WTC11 (cell line): ENCODE measurements at regions not wholly inside any gene's neighbourhood (a gene's known extent, or its start where the extent isn't known, plus 50 kb on each side); places are given as distances from the start of the nearest gene placed in this dataset.
"Not testable (repeated sequence)": the region's sequence is repeated elsewhere in the genome, so short reads cannot be mapped to it uniquely, and the experiment has no call there.

Experiments used
- ATAC-seq: fragments of 200-7000 bp; cut with Tn5 transposase; 2 replicates; pipeline ENCODE4 v1.10.0; 2021; ENCODE audit warnings: mild to moderate bottlenecking, moderate library complexity
- CTCF ChIA-PET: fragments of 300-600 bp; sonication (Branson Sonifier 250); formaldehyde crosslinking; loops from one replicate; lab custom pipeline; 2021; ENCODE audit warnings: antibody characterized with exemption; lab: Charles Lee
- POLR2A ChIA-PET: fragments of 350-600 bp; sonication (Branson Sonifier 250); formaldehyde crosslinking; loops from one replicate; lab custom pipeline; 2021; ENCODE audit warnings: antibody characterized with exemption; lab: Charles Lee
- DNase-seq: peaks from one replicate; pipeline ENCODE4 v3.0.0; 2021; ENCODE audit warnings: low spot score
- H3K27ac Mint-ChIP-seq: 2 replicates; pipeline ENCODE4 v1.8.0; 2021; ENCODE audit warnings: mixed read lengths
- H3K27me3 Mint-ChIP-seq: 2 replicates; pipeline ENCODE4 v1.8.0; 2021; ENCODE audit warnings: low read depth, mild to moderate bottlenecking, moderate library complexity, mixed read lengths
- H3K36me3 Mint-ChIP-seq: 2 replicates; pipeline ENCODE4 v1.8.0; 2021; ENCODE audit warnings: mixed read lengths
- H3K4me1 Mint-ChIP-seq: 2 replicates; pipeline ENCODE4 v1.8.0; 2022; ENCODE audit warnings: mixed read lengths
- H3K4me3 Mint-ChIP-seq: 2 replicates; pipeline ENCODE4 v1.8.0; 2021; ENCODE audit warnings: mild to moderate bottlenecking, moderate library complexity, mixed read lengths
- H3K9me3 Mint-ChIP-seq: 2 replicates; pipeline ENCODE4 v1.8.0; 2021; ENCODE audit warnings: mixed read lengths
- SOX15 ChIP-seq: fragments of 250-450 bp; sonication (Bioruptor Pico); IDR thresholded peaks from 2 replicates; pipeline ENCODE4 v1.9.0; 2021; ENCODE audit warnings: mild to moderate bottlenecking
- TEAD1 ChIP-seq: sonication (generic); formaldehyde crosslinking; IDR thresholded peaks from 2 replicates; pipeline ENCODE4 v1.8.0; 2022; ENCODE audit warnings: mild to moderate bottlenecking, missing genetic modification reagents
- TP53 ChIP-seq: sonication (generic); formaldehyde crosslinking; IDR thresholded peaks from 2 replicates; pipeline ENCODE4 v1.8.1; 2023; ENCODE audit warnings: mild to moderate bottlenecking, missing genetic modification reagents
- ZBTB21 ChIP-seq: sonication (generic); formaldehyde crosslinking; IDR thresholded peaks from 2 replicates; pipeline ENCODE4 v1.8.1; 2023; ENCODE audit warnings: mild to moderate bottlenecking, missing genetic modification reagents, borderline replicate concordance
- ZNF138 ChIP-seq: sonication (generic); formaldehyde crosslinking; conservative IDR thresholded peaks from 2 replicates; pipeline ENCODE4 v1.8.1; 2022; ENCODE audit warnings: mild to moderate bottlenecking, moderate library complexity, missing genetic modification reagents
- ZNF263 ChIP-seq: sonication (generic); formaldehyde crosslinking; IDR thresholded peaks from 2 replicates; pipeline ENCODE4 v1.8.1; 2022; ENCODE audit warnings: low read depth, mild to moderate bottlenecking, moderate library complexity, missing genetic modification reagents
- ZNF396 ChIP-seq: fragments of 250-450 bp; sonication (Bioruptor Pico); IDR thresholded peaks from 2 replicates; pipeline ENCODE4 v1.8.0; 2021; ENCODE audit warnings: mild to moderate bottlenecking, moderate library complexity, borderline replicate concordance
- TF ChIP-seq, protein P1 (sequence below): fragments of 250-450 bp; sonication (Bioruptor Pico); IDR thresholded peaks from 2 replicates; pipeline ENCODE4 v2.1.2; 2022; ENCODE audit warnings: mild to moderate bottlenecking, moderate library complexity
- TF ChIP-seq, protein P2 (sequence below): sonication (generic); formaldehyde crosslinking; conservative IDR thresholded peaks from 2 replicates; pipeline ENCODE4 v1.8.1; 2023; ENCODE audit warnings: mild to moderate bottlenecking, low read depth, missing genetic modification reagents, moderate library complexity
- TF ChIP-seq, protein P3 (sequence below): sonication (generic); formaldehyde crosslinking; IDR thresholded peaks from 2 replicates; pipeline ENCODE4 v1.8.0; 2022; ENCODE audit warnings: mild to moderate bottlenecking, missing genetic modification reagents
- TF ChIP-seq, protein P4 (sequence below): fragments of 250-450 bp; sonication (Bioruptor Pico); conservative IDR thresholded peaks from 2 replicates; pipeline ENCODE4 v1.9.0; 2021; ENCODE audit warnings: mild to moderate bottlenecking
- TF ChIP-seq, protein P5 (sequence below): sonication (generic); formaldehyde crosslinking; IDR thresholded peaks from 2 replicates; pipeline ENCODE4 v1.8.1; 2022; ENCODE audit warnings: missing genetic modification reagents, borderline replicate concordance

DNA sequence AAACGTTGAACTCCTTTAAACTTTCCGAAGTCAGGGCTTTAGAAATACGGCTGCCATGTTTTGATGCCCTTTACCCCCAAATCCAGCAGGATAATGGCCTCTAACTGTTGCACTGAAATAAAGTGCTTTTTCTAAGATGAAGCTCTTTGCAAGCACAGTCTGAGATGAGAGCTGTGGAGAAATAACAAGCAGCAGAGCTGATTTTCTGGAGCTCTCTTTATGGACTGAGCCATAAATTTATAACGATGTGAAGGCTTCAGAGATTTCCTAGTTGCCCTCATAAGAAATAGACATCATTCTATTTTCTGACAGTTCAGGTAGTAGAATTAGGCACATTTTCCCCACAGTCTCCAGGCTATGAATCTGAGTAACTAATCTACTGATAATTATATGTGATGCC lies 567.3 kb downstream of the PDHA2 start:
- H3K4me3 Mint-ChIP-seq = no peak overlapping the region
- H3K9me3 Mint-ChIP-seq = peaks cover 8% of the 10 kb centered on the region
- ChIA-PET CTCF (no interaction called here), POLR2A (no interaction called here)
- ATAC-seq = no peak
- no peaks in the 10 kb centered on the region for H3K27me3 Mint-ChIP-seq
- H3K4me1 Mint-ChIP-seq = peaks cover 8% of the 10 kb centered on the region
- no peaks in the 10 kb centered on the region for H3K36me3 Mint-ChIP-seq
- no peak for DNase-seq
- no peak overlapping the region for H3K27ac Mint-ChIP-seq
- TF ChIP-seq, protein P1, sequence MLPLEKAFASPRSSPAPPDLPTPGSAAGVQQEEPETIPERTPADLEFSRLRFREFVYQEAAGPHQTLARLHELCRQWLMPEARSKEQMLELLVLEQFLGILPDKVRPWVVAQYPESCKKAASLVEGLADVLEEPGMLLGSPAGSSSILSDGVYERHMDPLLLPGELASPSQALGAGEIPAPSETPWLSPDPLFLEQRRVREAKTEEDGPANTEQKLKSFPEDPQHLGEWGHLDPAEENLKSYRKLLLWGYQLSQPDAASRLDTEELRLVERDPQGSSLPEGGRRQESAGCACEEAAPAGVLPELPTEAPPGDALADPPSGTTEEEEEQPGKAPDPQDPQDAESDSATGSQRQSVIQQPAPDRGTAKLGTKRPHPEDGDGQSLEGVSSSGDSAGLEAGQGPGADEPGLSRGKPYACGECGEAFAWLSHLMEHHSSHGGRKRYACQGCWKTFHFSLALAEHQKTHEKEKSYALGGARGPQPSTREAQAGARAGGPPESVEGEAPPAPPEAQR = no peak
- TF ChIP-seq, protein P2, sequence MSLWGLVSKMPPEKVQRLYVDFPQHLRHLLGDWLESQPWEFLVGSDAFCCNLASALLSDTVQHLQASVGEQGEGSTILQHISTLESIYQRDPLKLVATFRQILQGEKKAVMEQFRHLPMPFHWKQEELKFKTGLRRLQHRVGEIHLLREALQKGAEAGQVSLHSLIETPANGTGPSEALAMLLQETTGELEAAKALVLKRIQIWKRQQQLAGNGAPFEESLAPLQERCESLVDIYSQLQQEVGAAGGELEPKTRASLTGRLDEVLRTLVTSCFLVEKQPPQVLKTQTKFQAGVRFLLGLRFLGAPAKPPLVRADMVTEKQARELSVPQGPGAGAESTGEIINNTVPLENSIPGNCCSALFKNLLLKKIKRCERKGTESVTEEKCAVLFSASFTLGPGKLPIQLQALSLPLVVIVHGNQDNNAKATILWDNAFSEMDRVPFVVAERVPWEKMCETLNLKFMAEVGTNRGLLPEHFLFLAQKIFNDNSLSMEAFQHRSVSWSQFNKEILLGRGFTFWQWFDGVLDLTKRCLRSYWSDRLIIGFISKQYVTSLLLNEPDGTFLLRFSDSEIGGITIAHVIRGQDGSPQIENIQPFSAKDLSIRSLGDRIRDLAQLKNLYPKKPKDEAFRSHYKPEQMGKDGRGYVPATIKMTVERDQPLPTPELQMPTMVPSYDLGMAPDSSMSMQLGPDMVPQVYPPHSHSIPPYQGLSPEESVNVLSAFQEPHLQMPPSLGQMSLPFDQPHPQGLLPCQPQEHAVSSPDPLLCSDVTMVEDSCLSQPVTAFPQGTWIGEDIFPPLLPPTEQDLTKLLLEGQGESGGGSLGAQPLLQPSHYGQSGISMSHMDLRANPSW (CRISPR knock-in tag) = no peak
- TF ChIP-seq TP53 = no peak
- TF ChIP-seq TEAD1 (CRISPR knock-in tag) = no peak
- TF ChIP-seq SOX15 (CRISPR knock-in tag) = no peak
- TF ChIP-seq, protein P3, sequence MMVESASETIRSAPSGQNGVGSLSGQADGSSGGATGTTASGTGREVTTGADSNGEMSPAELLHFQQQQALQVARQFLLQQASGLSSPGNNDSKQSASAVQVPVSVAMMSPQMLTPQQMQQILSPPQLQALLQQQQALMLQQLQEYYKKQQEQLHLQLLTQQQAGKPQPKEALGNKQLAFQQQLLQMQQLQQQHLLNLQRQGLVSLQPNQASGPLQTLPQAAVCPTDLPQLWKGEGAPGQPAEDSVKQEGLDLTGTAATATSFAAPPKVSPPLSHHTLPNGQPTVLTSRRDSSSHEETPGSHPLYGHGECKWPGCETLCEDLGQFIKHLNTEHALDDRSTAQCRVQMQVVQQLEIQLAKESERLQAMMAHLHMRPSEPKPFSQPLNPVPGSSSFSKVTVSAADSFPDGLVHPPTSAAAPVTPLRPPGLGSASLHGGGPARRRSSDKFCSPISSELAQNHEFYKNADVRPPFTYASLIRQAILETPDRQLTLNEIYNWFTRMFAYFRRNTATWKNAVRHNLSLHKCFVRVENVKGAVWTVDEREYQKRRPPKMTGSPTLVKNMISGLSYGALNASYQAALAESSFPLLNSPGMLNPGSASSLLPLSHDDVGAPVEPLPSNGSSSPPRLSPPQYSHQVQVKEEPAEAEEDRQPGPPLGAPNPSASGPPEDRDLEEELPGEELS = no peak
- TF ChIP-seq, protein P4, sequence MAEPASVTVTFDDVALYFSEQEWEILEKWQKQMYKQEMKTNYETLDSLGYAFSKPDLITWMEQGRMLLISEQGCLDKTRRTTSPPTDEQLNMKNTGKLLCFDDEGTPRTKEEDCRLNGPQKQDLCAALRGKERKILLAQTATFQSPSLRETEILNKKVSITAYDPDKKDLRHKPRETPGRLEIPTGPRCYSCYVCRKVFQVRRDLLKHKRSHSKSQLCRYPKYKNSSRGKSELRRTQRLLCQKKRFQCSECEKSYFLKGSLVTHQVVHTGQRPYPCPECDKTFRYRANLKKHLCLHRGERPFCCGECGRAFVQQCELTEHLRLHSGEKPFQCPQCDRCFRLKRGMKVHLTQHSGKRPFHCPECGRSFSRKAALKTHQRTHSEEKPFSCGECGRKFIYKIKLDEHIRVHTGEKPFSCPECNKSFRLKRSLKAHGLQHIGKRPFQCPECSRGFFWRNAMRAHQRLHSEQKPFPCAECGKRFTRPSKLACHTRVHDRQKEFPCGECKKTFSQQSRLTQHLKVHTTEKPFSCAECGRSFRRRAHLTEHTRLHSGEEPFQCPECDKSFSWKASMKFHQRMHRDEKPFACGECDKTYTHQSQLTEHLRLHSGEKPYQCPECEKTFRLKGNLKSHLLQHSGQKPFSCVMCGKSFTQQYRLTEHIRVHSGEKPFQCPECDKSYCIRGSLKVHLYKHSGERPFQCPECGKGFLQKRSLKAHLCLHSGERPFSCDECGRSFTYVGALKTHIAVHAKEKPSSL (CRISPR knock-in tag) = no peak
- no peak for TF ChIP-seq ZNF263 (CRISPR knock-in tag)
- TF ChIP-seq, protein P5, sequence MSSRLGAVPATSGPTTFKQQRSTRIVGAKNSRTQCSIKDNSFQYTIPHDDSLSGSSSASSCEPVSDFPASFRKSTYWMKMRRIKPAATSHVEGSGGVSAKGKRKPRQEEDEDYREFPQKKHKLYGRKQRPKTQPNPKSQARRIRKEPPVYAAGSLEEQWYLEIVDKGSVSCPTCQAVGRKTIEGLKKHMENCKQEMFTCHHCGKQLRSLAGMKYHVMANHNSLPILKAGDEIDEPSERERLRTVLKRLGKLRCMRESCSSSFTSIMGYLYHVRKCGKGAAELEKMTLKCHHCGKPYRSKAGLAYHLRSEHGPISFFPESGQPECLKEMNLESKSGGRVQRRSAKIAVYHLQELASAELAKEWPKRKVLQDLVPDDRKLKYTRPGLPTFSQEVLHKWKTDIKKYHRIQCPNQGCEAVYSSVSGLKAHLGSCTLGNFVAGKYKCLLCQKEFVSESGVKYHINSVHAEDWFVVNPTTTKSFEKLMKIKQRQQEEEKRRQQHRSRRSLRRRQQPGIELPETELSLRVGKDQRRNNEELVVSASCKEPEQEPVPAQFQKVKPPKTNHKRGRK = no peak
- TF ChIP-seq ZNF396 (CRISPR knock-in tag) = no peak
- no peak for TF ChIP-seq ZBTB21 (CRISPR knock-in tag)

DNA sequence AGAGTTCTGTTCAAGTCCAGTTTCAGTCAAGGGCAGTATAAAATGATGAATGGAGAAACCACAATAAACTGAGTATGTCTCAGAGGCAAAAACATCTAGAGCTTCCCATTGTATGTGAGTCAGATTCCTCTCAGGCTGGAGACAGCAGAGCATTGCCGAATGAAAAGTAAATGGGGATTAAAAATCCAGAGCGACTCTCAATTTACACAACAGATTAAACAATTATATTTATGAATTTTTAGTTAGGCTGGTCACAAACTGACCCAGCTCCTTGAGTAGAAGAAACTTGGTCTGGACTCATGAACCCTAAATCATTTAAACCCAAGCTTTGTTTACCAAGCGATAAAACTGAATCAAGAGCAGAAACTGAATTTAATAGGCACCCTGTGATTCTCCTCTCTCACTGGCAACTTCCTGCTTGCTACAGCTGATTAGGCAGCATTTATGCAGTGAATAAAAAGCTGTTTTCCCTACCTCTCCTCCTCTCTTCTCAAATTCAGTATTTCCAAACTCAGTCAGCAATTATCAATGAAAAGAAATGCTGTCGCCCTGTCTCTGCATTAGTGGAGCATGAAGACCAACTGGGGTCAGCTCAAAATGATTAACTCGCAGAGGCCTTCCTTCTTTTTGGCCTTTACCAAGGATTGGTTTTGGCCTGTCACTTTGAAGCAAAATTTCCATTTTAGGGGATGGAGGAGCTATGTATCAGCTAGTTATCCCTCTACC lies 568.0 kb downstream of the PDHA2 start:
- peaks cover 8% of the 10 kb centered on the region for H3K9me3 Mint-ChIP-seq
- H3K4me1 Mint-ChIP-seq = peaks cover 8% of the 10 kb centered on the region
- H3K27ac Mint-ChIP-seq = no peak overlapping the region
- H3K4me3 Mint-ChIP-seq = no peak overlapping the region
- no peak for ATAC-seq
- no peak for TF ChIP-seq ZNF138 (CRISPR knock-in tag)
- POLR2A ChIA-PET = no interaction called here
- no peaks in the 10 kb centered on the region for H3K36me3 Mint-ChIP-seq
- no peak for DNase-seq
- CTCF ChIA-PET = no interaction called here
- no peaks in the 10 kb centered on the region for H3K27me3 Mint-ChIP-seq

DNA sequence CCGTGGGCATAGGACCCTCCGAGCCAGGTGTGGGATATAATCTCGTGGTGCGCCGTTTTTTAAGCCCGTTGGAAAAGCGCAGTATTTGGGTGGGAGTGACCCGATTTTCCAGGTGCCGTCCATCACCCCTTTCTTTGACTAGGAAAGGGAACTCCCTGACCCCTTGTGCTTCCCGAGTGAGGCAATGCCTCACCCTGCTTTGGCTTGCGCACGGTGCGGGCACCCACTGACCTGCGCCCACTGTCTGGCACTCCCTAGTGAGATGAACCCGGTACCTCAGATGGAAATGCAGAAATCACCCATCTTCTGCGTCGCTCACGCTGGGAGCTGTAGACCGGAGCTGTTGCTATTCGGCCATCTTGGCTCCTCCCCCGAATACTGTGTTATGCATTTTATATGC lies 575.0 kb downstream of the PDHA2 start:
- CTCF ChIA-PET, H3K4me1 Mint-ChIP-seq, DNase-seq, H3K27me3 Mint-ChIP-seq, ATAC-seq, H3K4me3 Mint-ChIP-seq, H3K36me3 Mint-ChIP-seq, POLR2A ChIA-PET, H3K9me3 Mint-ChIP-seq, H3K27ac Mint-ChIP-seq: not testable (repeated sequence)
